ENCODE measurements at regions not wholly inside any gene's neighbourhood (a gene's known extent, or its start where the extent isn't known, plus 50 kb on each side); places are given as distances from the start of the nearest gene placed in this dataset.

- no peak for TF ChIP-seq CTCF (IDR thresholded peaks at IDR 0.05)
Measured at GRCh38 chr3:178095522-178095921, 440.7 kb upstream of the KCNMB2 start.

- no peak for TF ChIP-seq CTCF (IDR thresholded peaks at IDR 0.05)
Measured at GRCh38 chr3:178096955-178097354, 439.3 kb upstream of the KCNMB2 start.

- no peak for TF ChIP-seq CTCF (IDR thresholded peaks at IDR 0.05)
Measured at GRCh38 chr3:178097576-178097975, 438.7 kb upstream of the KCNMB2 start.

GRCh38 chr3:178099274-178099673 is 437.0 kb upstream of the KCNMB2 start:
- TF ChIP-seq CTCF (IDR thresholded peaks at IDR 0.05): no peak

GRCh38 chr3:178099862-178100261 is 436.4 kb upstream of the KCNMB2 start:
- TF ChIP-seq CTCF (IDR thresholded peaks at IDR 0.05): no peak

GRCh38 chr3:178100908-178101307 is 435.3 kb upstream of the KCNMB2 start:
- TF ChIP-seq CTCF (IDR thresholded peaks at IDR 0.05): no peak

GRCh38 chr3:178103140-178103539 is 433.1 kb upstream of the KCNMB2 start:
- TF ChIP-seq CTCF (IDR thresholded peaks at IDR 0.05): no peak

GRCh38 chr3:178107804-178108203 is 428.4 kb upstream of the KCNMB2 start:
- TF ChIP-seq CTCF (IDR thresholded peaks at IDR 0.05): no peak

All from LNCAP (cell line).